Activated CD8-positive, alpha-beta T cell treated with anti-CD3 and anti-CD28 coated beads for 36 hours (primary cell): ENCODE measurements at regions not wholly inside any gene's neighbourhood (a gene's known extent, or its start where the extent isn't known, plus 50 kb on each side); places are given as distances from the start of the nearest gene placed in this dataset.

Source experiments
- ATAC-seq: fragments of 200-7000 bp; cut with Tn5 transposase; one replicate; pipeline ENCODE4 v1.10.0; 2021; ENCODE audit warnings: mild to moderate bottlenecking, moderate library complexity
- CTCF ChIA-PET: fragments of 350-600 bp; sonication (Branson Sonifier 250); formaldehyde crosslinking; loops from one replicate; lab custom pipeline; 2021; ENCODE audit warnings: antibody characterized with exemption; lab: Charles Lee
- POLR2A ChIA-PET: fragments of 350-600 bp; sonication (Branson Sonifier 250); formaldehyde crosslinking; loops from one replicate; lab custom pipeline; 2021; ENCODE audit warnings: antibody characterized with exemption; lab: Charles Lee
- DNase-seq: peaks from one replicate; pipeline ENCODE4 v3.0.0-alpha.2; 2020
- H3K27ac Mint-ChIP-seq: one replicate; pipeline ENCODE4 v1.8.0; 2021; ENCODE audit warnings: mild to moderate bottlenecking, mixed read lengths
- H3K27me3 Mint-ChIP-seq: one replicate; pipeline ENCODE4 v1.8.0; 2021; ENCODE audit warnings: mixed read lengths
- H3K36me3 Mint-ChIP-seq: one replicate; pipeline ENCODE4 v1.8.0; 2021; ENCODE audit warnings: low read depth, mixed read lengths
- H3K4me1 Mint-ChIP-seq: one replicate; pipeline ENCODE4 v1.8.0; 2021; ENCODE audit warnings: low read depth, mixed read lengths
- H3K4me3 Mint-ChIP-seq: one replicate; pipeline ENCODE4 v1.8.0; 2021; ENCODE audit warnings: mild to moderate bottlenecking, moderate library complexity, mixed read lengths
- H3K9me3 Mint-ChIP-seq: one replicate; pipeline ENCODE4 v1.8.0; 2021; ENCODE audit warnings: mixed read lengths
- CTCF ChIP-seq: fragments of 200-600 bp; IDR thresholded peaks from one replicate; pipeline ENCODE4 v1.8.0; 2022; ENCODE audit warnings: antibody characterized with exemption, mild to moderate bottlenecking
- intact Hi-C: fragments of 100-400 bp; cut with micrococcal nuclease; formaldehyde crosslinking; loops from one replicate; pipeline ENCODE4 v1.10.0; 2022

- H3K36me3 Mint-ChIP-seq, result no peaks in the 10 kb centered on the region
- H3K27me3 Mint-ChIP-seq, result peaks cover 11% of the 10 kb centered on the region
- no peak for TF ChIP-seq CTCF
- no peak overlapping the region for H3K4me3 Mint-ChIP-seq
- intact Hi-C loops, result no loop called here
- no peak overlapping the region for H3K27ac Mint-ChIP-seq
- H3K9me3 Mint-ChIP-seq, result no peaks in the 10 kb centered on the region
- no peaks in the 10 kb centered on the region for H3K4me1 Mint-ChIP-seq
- CTCF ChIA-PET, result no interaction called here
- ATAC-seq (no peak), DNase-seq (no peak)
- POLR2A ChIA-PET, result no interaction called here
These were observed 433.0 kb downstream of the PTPRU start for GRCh38 chr1:29669158-29669871.

GRCh38 chr1:29668551-29669157, 432.3 kb downstream of the PTPRU start:
- CTCF ChIA-PET, result no interaction called here
- Mint-ChIP-seq H3K4me3 (no peak overlapping the region), H3K36me3 (no peaks in the 10 kb centered on the region), H3K27me3 (peaks cover 14% of the 10 kb centered on the region), H3K9me3 (no peaks in the 10 kb centered on the region), H3K4me1 (no peaks in the 10 kb centered on the region), H3K27ac (no peak overlapping the region)
- TF ChIP-seq CTCF, result no peak
- ATAC-seq (no peak), DNase-seq (no peak)
- POLR2A ChIA-PET, result no interaction called here
- intact Hi-C loops, result no loop called here

- peaks cover 15% of the 10 kb centered on the region for H3K27me3 Mint-ChIP-seq
- DNase-seq, result no peak
- CTCF ChIA-PET, result no interaction called here
- POLR2A ChIA-PET, result no interaction called here
- TF ChIP-seq CTCF, result no peak
- no peak overlapping the region for H3K27ac Mint-ChIP-seq
- H3K36me3 Mint-ChIP-seq, result no peaks in the 10 kb centered on the region
- no peak overlapping the region for H3K4me3 Mint-ChIP-seq
- H3K9me3 Mint-ChIP-seq, result peaks cover 3% of the 10 kb centered on the region
- intact Hi-C loops, result no loop called here
- no peak for ATAC-seq
- H3K4me1 Mint-ChIP-seq, result no peaks in the 10 kb centered on the region
These were observed 431.6 kb downstream of the PTPRU start for GRCh38 chr1:29667951-29668350.

- no peaks in the 10 kb centered on the region for H3K4me1 Mint-ChIP-seq
- ATAC-seq (no peak), DNase-seq (no peak)
- no peaks in the 10 kb centered on the region for H3K36me3 Mint-ChIP-seq
- H3K9me3 Mint-ChIP-seq, result peaks cover 11% of the 10 kb centered on the region
- ChIA-PET POLR2A (no interaction called here), CTCF (no interaction called here)
- peaks cover 16% of the 10 kb centered on the region for H3K27me3 Mint-ChIP-seq
- no peak overlapping the region for H3K4me3 Mint-ChIP-seq
- H3K27ac Mint-ChIP-seq, result no peak overlapping the region
- intact Hi-C loops, result no loop called here
- TF ChIP-seq CTCF, result no peak
These were observed 428.4 kb downstream of the PTPRU start for GRCh38 chr1:29664711-29665110.

- DNase-seq (no peak), ATAC-seq (no peak)
- peaks cover 11% of the 10 kb centered on the region for H3K9me3 Mint-ChIP-seq
- H3K4me3 Mint-ChIP-seq, result no peak overlapping the region
- no peak overlapping the region for H3K27ac Mint-ChIP-seq
- no peaks in the 10 kb centered on the region for H3K4me1 Mint-ChIP-seq
- no peak for TF ChIP-seq CTCF
- H3K36me3 Mint-ChIP-seq, result no peaks in the 10 kb centered on the region
- intact Hi-C loops, result no loop called here
- ChIA-PET POLR2A (no interaction called here), CTCF (no interaction called here)
- H3K27me3 Mint-ChIP-seq, result peaks cover 14% of the 10 kb centered on the region
These were observed 422.4 kb downstream of the PTPRU start for GRCh38 chr1:29658688-29659087.
